DOHH2 (cell line): ENCODE measurements at regions not wholly inside any gene's neighbourhood (a gene's known extent, or its start where the extent isn't known, plus 50 kb on each side); places are given as distances from the start of the nearest gene placed in this dataset.

Source experiments
- H3F3A ChIP-seq: fragments of 200-600 bp; sonication (generic), shearing (Covaris generic); 2 replicates; pipeline ENCODE4 v1.6.0; 2016; ENCODE audit warnings: antibody characterized with exemption, mild to moderate bottlenecking; ENCODE audit not compliant: control insufficient read depth, insufficient read depth
- H3K27ac ChIP-seq: fragments of 200-600 bp; sonication (generic); 2 replicates; pipeline ENCODE4 v1.5.1; 2014; ENCODE audit warnings: low read depth, mild to moderate bottlenecking, low read length, moderate library complexity
- H3K27me3 ChIP-seq: fragments of 200-600 bp; sonication (generic); 2 replicates; pipeline ENCODE4 v1.6.1; 2014; ENCODE audit warnings: mild to moderate bottlenecking, low read length, mixed read lengths; ENCODE audit not compliant: control insufficient read depth
- H3K36me3 ChIP-seq: fragments of 200-600 bp; sonication (generic); 2 replicates; pipeline ENCODE4 v1.6.1; 2014; ENCODE audit warnings: mild to moderate bottlenecking, low read length, moderate library complexity, mixed read lengths; ENCODE audit not compliant: control insufficient read depth
- H3K4me1 ChIP-seq: fragments of 200-600 bp; sonication (generic); 2 replicates; pipeline ENCODE4 v1.6.1; 2014; ENCODE audit warnings: mild to moderate bottlenecking, low read length, mixed read lengths; ENCODE audit not compliant: control insufficient read depth
- H3K4me2 ChIP-seq: fragments of 200-600 bp; sonication (generic); 2 replicates; pipeline ENCODE4 v1.6.0; 2014; ENCODE audit warnings: mild to moderate bottlenecking, low read length, moderate library complexity
- H3K4me3 ChIP-seq: fragments of 200-600 bp; sonication (generic); 2 replicates; pipeline ENCODE4 v1.5.1; 2014; ENCODE audit warnings: mild to moderate bottlenecking, low read length, mixed read lengths
- H3K79me2 ChIP-seq: fragments of 200-600 bp; sonication (generic); 2 replicates; pipeline ENCODE4 v1.6.1; 2014; ENCODE audit warnings: mild to moderate bottlenecking, low read length, mixed read lengths; ENCODE audit not compliant: control insufficient read depth
- H3K9me2 ChIP-seq: fragments of 200-600 bp; sonication (generic); replicated peaks from 2 replicates; pipeline ENCODE4 v1.6.1; 2014; ENCODE audit warnings: mild to moderate bottlenecking, low read length, mixed read lengths; ENCODE audit not compliant: control insufficient read depth
- H3K9me3 ChIP-seq: fragments of 200-600 bp; sonication (generic); 2 replicates; pipeline ENCODE4 v1.6.1; 2014; ENCODE audit warnings: antibody characterized with exemption, low read length, mixed read lengths; ENCODE audit not compliant: control insufficient read depth, insufficient read depth
- H4K20me1 ChIP-seq: fragments of 200-600 bp; sonication (generic); 2 replicates; pipeline ENCODE4 v1.6.0; 2014; ENCODE audit warnings: low read depth, mild to moderate bottlenecking, antibody characterized with exemption, low read length, moderate library complexity; ENCODE audit not compliant: control insufficient read depth, insufficient read depth
- CTCF ChIP-seq: fragments of 200-600 bp; sonication (generic); IDR thresholded peaks from one replicate; pipeline ENCODE4 v1.5.1; 2014; ENCODE audit warnings: antibody characterized with exemption, mild to moderate bottlenecking, low read depth, low read length; ENCODE audit not compliant: poor library complexity, severe bottlenecking
- EZH2phosphoT487 ChIP-seq: fragments of 200-600 bp; sonication (generic); IDR thresholded peaks from 2 replicates; pipeline ENCODE4 v1.6.1; 2017; ENCODE audit warnings: borderline replicate concordance, mild to moderate bottlenecking, antibody characterized with exemption, low read length, moderate library complexity, mixed read lengths

GRCh38 chr13:76459863-76460262 lies 426.3 kb downstream of the KCTD12 start:
- Histone ChIP-seq H3K27ac (no peak overlapping the region), H3K9me2 (no peaks in the 10 kb centered on the region), H3K4me1 (no peaks in the 10 kb centered on the region), H3K9me3 (no peaks in the 10 kb centered on the region), H3K36me3 (no peaks in the 10 kb centered on the region), H3K4me2 (no peak overlapping the region), H3K79me2 (no peaks in the 10 kb centered on the region), H3K27me3 (0 out of 2 replicates have a peak, but pooled peaks cover 3% of the 10 kb centered on the region), H3K4me3 (no peak overlapping the region), H4K20me1 (no peaks in the 10 kb centered on the region), H3F3A (no peaks in the 10 kb centered on the region)
- TF ChIP-seq CTCF (no peak), EZH2phosphoT487 (no peak)

GRCh38 chr13:76455960-76456359 lies 430.2 kb downstream of the KCTD12 start:
- Histone ChIP-seq H3K9me2 (no peaks in the 10 kb centered on the region), H3F3A (no peaks in the 10 kb centered on the region), H3K9me3 (peaks cover 3% of the 10 kb centered on the region; the same call in 1 of the 2 replicates), H3K27me3 (no peaks in the 10 kb centered on the region), H3K4me1 (no peaks in the 10 kb centered on the region), H3K36me3 (no peaks in the 10 kb centered on the region), H3K4me2 (no peak overlapping the region), H4K20me1 (no peaks in the 10 kb centered on the region), H3K79me2 (no peaks in the 10 kb centered on the region), H3K4me3 (no peak overlapping the region), H3K27ac (no peak overlapping the region)
- no peak for TF ChIP-seq EZH2phosphoT487
- no peak for TF ChIP-seq CTCF

- Histone ChIP-seq H3K36me3 (no peaks in the 10 kb centered on the region), H3K27me3 (no peaks in the 10 kb centered on the region), H3K4me1 (no peaks in the 10 kb centered on the region), H3K79me2 (no peaks in the 10 kb centered on the region), H3K9me3 (peaks cover 3% of the 10 kb centered on the region; the same call in 1 of the 2 replicates), H3K4me3 (no peak overlapping the region), H3K27ac (no peak overlapping the region), H3K4me2 (no peak overlapping the region), H3F3A (no peaks in the 10 kb centered on the region), H4K20me1 (no peaks in the 10 kb centered on the region), H3K9me2 (no peaks in the 10 kb centered on the region)
- TF ChIP-seq EZH2phosphoT487 (no peak), CTCF (no peak)
Measured at GRCh38 chr13:76454991-76455390, 431.2 kb downstream of the KCTD12 start.

- H3K36me3 ChIP-seq = no peaks in the 10 kb centered on the region
- H3K79me2 ChIP-seq = no peaks in the 10 kb centered on the region
- no peaks in the 10 kb centered on the region for H4K20me1 ChIP-seq
- H3K4me3 ChIP-seq = no peak overlapping the region
- no peaks in the 10 kb centered on the region for H3K4me1 ChIP-seq
- peaks cover 3% of the 10 kb centered on the region; the same call in 1 of the 2 replicates for H3K9me3 ChIP-seq
- no peaks in the 10 kb centered on the region for H3K27me3 ChIP-seq
- no peak overlapping the region for H3K27ac ChIP-seq
- TF ChIP-seq EZH2phosphoT487 (no peak), CTCF (no peak)
- H3F3A ChIP-seq = no peaks in the 10 kb centered on the region
- H3K9me2 ChIP-seq = no peaks in the 10 kb centered on the region
- no peak overlapping the region for H3K4me2 ChIP-seq
Measured at GRCh38 chr13:76449716-76450115, 436.5 kb downstream of the KCTD12 start.
